ENCODE measurements at regions not wholly inside any gene's neighbourhood (a gene's known extent, or its start where the extent isn't known, plus 50 kb on each side); places are given as distances from the start of the nearest gene placed in this dataset.
"Not testable (repeated sequence)": the region's sequence is repeated elsewhere in the genome, so short reads cannot be mapped to it uniquely, and the experiment has no call there.

GRCh38 chrY:21034151-21035061 lies 278.5 kb downstream of the RPS4Y2 start:
- DNase-seq (ENCODE audit: low read depth) = no peak

DNA sequence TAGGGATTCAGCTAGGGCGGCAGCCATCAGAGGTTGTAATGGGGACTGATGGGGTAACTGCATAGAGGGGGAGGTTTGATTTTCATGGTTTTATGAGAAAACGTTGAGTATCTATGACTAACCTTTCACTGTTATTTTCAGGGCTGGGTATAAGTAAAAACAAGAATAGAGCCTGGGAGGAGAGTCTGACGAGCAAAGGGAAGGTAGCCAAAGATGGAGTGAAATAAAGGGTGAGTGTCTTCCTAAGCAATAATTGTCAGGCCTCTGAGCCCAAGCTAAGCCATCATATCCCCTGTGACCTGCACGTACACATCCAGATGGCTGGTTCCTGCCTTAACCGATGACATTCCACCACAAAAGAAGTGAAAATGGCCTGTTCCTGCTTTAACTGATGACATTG lies 281.5 kb downstream of the RPS4Y2 start:
- DNase-seq (ENCODE audit: low read depth) = not testable (repeated sequence)

GRCh38 chrY:21039811-21040210 lies 283.9 kb downstream of the RPS4Y2 start:
- no peak for DNase-seq (ENCODE audit: low read depth)

DNA sequence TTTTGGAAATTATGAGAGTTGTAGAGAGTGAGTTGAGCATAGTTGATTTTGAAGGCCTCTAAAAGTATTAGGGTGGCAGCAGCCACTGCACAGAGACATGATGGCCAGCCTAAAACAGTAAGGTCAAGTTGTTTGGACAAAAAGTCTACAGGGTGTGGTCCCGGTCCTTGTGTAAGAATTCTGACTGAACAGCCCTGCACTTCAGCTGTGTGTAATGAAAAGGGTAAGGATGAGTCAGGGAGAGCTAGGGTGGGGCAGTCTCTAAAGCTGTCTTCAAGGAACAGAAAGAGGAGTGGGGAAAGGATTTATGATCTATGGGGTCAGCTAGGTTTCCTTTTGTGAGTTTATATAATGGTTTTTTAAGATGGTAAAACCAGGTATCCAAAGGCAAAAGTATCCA lies 284.8 kb downstream of the RPS4Y2 start:
- DNase-seq (ENCODE audit: low read depth) = not testable (repeated sequence)

- no peak for DNase-seq (ENCODE audit: low read depth)
Observed at GRCh38 chrY:21073079-21073478, 317.2 kb downstream of the RPS4Y2 start.

GRCh38 chrY:21073641-21074260 lies 317.8 kb downstream of the RPS4Y2 start:
- DNase-seq (ENCODE audit: low read depth) = no peak

DNA sequence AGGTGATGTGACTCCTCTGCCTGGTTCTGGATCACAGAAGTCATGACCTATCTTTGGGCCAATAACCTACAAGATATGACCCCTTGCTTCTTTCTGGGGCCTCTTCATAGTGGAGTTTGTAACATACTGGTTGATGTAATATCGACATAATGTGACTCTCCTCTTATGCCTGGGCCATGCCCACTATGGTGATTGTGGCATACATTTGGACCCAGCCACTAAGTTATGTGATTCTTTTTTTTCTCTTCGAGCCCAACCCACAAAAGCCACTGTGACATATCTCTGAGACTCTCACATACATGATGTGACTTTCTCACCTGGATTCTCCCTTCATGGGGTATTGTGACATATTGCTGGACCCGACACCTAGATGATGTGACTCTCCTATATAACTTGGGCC lies 319.8 kb downstream of the RPS4Y2 start:
- no peak for DNase-seq (ENCODE audit: low read depth)

DNA sequence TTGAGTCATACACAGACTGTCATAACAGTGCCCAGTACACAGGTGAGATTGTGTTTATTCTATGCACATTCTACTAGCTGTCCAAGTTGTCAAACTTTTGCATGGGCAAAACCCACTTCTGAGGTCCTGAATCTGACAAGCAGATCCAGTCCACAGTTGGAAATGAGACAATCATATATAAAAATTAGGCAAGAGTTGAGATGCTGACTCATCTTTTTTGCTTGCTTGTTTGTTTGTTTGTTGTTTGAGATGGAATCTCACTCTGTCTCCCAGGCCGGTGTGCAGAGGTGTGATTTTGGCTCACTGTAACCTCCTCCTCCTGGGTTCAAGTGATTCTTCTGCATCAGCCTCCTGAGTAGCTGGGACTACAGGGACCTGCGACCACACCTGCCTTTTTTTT lies 323.8 kb downstream of the RPS4Y2 start:
- DNase-seq (ENCODE audit: low read depth) = no peak

GRCh38 chrY:21081640-21082611 lies 326.0 kb downstream of the RPS4Y2 start:
- DNase-seq (ENCODE audit: low read depth) = no peak

GRCh38 chrY:21082639-21083038 lies 326.7 kb downstream of the RPS4Y2 start:
- no peak for DNase-seq (ENCODE audit: low read depth)

- DNase-seq (ENCODE audit: low read depth) = no peak
Observed at GRCh38 chrY:21091909-21092308, 336.0 kb downstream of the RPS4Y2 start.

- no peak for DNase-seq (ENCODE audit: low read depth)
Observed at GRCh38 chrY:21102507-21102906, 346.6 kb downstream of the RPS4Y2 start.

DNA sequence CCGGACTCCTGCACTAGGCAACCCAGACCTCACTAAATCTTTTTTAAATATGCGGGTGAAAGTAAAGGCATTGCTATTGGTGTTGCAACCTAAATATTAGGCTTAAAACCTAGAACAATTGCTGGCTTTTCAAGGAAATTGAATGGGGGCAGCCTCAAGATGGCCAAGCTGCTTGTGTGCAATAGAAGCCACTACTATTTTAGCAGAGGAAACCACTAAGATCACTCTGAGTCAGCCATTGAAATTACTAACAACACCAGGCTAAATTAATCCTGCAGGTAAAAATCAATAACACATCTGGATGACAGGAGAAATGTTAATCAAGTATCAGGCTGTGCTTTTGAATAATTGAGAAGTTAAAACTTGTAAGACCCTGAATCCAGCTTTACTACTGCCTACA lies 348.0 kb downstream of the RPS4Y2 start:
- DNase-seq (ENCODE audit: low read depth) = no peak

- DNase-seq (ENCODE audit: low read depth) = no peak
Observed at GRCh38 chrY:21105529-21105928, 349.6 kb downstream of the RPS4Y2 start.

DNA sequence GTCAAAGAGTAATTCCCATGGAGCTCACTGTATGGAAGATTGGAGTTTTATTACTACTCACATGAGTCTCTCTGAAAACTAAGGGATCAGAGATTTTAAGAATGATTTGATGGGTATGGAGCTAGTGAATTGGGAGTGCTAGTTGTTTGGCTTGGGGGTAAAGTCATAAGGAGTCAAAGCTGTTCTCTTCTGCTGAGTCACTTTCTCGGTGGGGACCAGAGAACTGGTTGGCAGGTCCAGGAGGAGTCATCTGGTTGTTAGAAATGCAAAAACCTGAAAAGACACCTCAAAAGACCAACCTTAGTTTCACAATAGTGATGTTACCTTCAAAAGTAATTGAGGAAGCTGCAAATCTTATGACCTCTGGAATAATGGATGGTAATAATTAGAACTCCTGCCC lies 355.4 kb downstream of the RPS4Y2 start:
- no peak for DNase-seq (ENCODE audit: low read depth)

DNA sequence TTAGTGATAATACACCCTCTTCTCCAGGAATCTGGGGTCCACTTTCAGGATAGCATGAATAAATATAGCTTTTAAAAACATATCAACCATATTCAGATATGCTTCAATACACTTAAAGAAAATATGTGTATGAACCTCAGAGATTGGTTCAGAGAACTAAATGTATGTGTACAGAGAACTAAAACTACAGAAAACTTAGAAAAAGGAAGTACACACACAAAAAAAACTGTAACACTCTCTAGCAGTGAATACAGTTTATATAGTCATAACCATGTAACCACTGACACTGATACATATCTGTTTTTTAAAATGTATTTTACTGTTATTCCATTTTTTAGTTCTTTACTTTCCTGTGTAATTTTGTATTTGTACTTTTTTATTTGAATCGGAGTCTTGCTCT lies 365.2 kb downstream of the RPS4Y2 start:
- DNase-seq (ENCODE audit: low read depth) = no peak

DNA sequence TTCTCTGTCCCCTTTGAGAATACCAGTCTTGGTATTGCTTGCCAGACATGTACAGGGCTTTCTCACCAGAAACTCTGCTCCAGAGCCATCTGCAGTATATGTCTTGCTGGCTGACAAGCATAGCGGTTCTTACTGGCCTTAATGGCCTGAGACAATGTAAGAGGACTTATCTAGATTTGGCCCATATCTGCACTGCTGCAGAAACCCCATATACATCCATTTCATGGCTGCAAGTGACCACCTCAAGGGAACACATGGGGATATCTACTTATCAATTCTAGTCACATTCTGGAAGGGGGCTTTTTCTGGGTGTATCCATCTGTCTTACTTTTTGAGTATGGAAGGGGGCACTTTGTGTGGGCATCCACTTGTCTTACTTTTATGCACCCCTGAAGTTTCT lies 375.5 kb upstream of the RBMY1B start:
- DNase-seq (ENCODE audit: low read depth) = no peak

DNA sequence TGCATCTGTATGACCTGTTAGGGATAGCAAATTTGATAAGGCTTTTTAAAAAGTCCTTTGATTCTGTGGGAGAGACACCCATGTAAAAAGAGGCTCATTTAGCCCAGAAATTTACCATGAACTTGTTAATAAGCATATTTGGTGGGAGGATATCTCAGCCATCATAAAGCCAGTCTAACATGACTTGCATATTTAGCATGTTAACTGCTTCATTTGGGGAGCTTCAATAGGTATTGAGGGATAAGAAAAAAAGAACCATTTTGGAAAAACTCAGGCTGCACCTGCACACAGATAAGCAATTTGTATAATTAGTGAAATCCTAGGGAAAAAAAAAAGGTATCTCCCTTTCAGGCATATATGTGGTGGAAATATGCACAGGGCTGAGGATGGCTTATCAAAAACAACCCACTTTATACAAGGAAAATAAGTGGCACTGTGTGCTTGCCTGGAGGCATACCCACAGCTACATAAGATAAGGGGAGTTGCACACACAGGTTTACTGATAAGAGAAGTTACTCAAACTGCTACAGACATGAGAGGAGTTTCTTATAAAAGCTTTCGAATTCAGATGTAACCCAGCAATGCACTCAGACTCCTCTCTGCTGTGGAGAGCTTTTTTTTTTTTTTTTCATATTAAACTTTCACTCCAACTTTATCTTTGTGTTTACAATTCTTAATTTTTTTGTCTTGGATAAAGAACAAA lies 372.9 kb upstream of the RBMY1B start:
- DNase-seq (ENCODE audit: low read depth) = no peak

GRCh38 chrY:21146331-21146730 lies 364.8 kb upstream of the RBMY1B start:
- no peak for DNase-seq (ENCODE audit: low read depth)

GRCh38 chrY:21149971-21150370 lies 361.2 kb upstream of the RBMY1B start:
- DNase-seq (ENCODE audit: low read depth) = no peak

- DNase-seq (ENCODE audit: low read depth) = no peak
Observed at GRCh38 chrY:21169821-21170220, 341.3 kb upstream of the RBMY1B start.
